Progenitor cell of endocrine pancreas (in vitro differentiated cells): ENCODE measurements at regions not wholly inside any gene's neighbourhood (a gene's known extent, or its start where the extent isn't known, plus 50 kb on each side); places are given as distances from the start of the nearest gene placed in this dataset.

Experiments
- DNase-seq: peaks from one replicate; pipeline ENCODE4 v3.0.0; 2021; ENCODE audit warnings: low spot score; ENCODE audit not compliant: unreplicated experiment
- H3K27ac Mint-ChIP-seq: 2 replicates; pipeline ENCODE4 v1.8.0; 2021; ENCODE audit warnings: mild to moderate bottlenecking, moderate library complexity, mixed read lengths
- H3K27me3 Mint-ChIP-seq: 2 replicates; pipeline ENCODE4 v1.8.0; 2021; ENCODE audit warnings: mixed read lengths
- H3K36me3 Mint-ChIP-seq: 2 replicates; pipeline ENCODE4 v1.8.0; 2022; ENCODE audit warnings: mixed read lengths; ENCODE audit not compliant: insufficient read depth
- H3K4me1 Mint-ChIP-seq: 2 replicates; pipeline ENCODE4 v1.8.0; 2021; ENCODE audit warnings: low read depth, mixed read lengths
- H3K4me3 Mint-ChIP-seq: 2 replicates; pipeline ENCODE4 v1.8.0; 2021; ENCODE audit warnings: low read depth, mild to moderate bottlenecking, moderate library complexity, mixed read lengths
- H3K9me3 Mint-ChIP-seq: 2 replicates; pipeline ENCODE4 v1.8.0; 2021; ENCODE audit warnings: low read depth, mixed read lengths
- CTCF ChIP-seq: fragments of 200-600 bp; sonication (generic); IDR thresholded peaks from one replicate; pipeline ENCODE4 v1.5.0; 2021; ENCODE audit warnings: antibody characterized with exemption, mild to moderate bottlenecking; ENCODE audit not compliant: unreplicated experiment

- Mint-ChIP-seq H3K36me3 (no peaks in the 10 kb centered on the region), H3K4me1 (peaks cover 23% of the 10 kb centered on the region), H3K27ac (no peak overlapping the region), H3K4me3 (no peak overlapping the region), H3K27me3 (no peaks in the 10 kb centered on the region), H3K9me3 (peaks cover 6% of the 10 kb centered on the region)
- no peak for DNase-seq
- no peak for TF ChIP-seq CTCF
Measured at GRCh38 chr10:36676321-36676720, 449.1 kb upstream of the ANKRD30A start.

GRCh38 chr10:36675458-36675880 is 449.9 kb upstream of the ANKRD30A start:
- no peak for DNase-seq

GRCh38 chr10:36671607-36672006 is 453.8 kb upstream of the ANKRD30A start:
- DNase-seq, result no peak
- Mint-ChIP-seq H3K9me3 (peaks cover 3% of the 10 kb centered on the region), H3K4me3 (no peak overlapping the region), H3K27ac (peak overlapping the region; percentile 42), H3K36me3 (no peaks in the 10 kb centered on the region), H3K4me1 (peaks cover 13% of the 10 kb centered on the region), H3K27me3 (no peaks in the 10 kb centered on the region)
- TF ChIP-seq CTCF, result no peak

More at GRCh38 chr10:36675458-36675880, 449.9 kb upstream of the ANKRD30A start:
- H3K27ac Mint-ChIP-seq, result no peak overlapping the region
- no peaks in the 10 kb centered on the region for H3K36me3 Mint-ChIP-seq
- H3K27me3 Mint-ChIP-seq, result no peaks in the 10 kb centered on the region
- no peak overlapping the region for H3K4me3 Mint-ChIP-seq
- H3K9me3 Mint-ChIP-seq, result peaks cover 6% of the 10 kb centered on the region
- H3K4me1 Mint-ChIP-seq, result peaks cover 18% of the 10 kb centered on the region
- TF ChIP-seq CTCF, result no peak

- H3K27me3 Mint-ChIP-seq, result no peaks in the 10 kb centered on the region
- no peak overlapping the region for H3K4me3 Mint-ChIP-seq
- H3K27ac Mint-ChIP-seq, result no peak overlapping the region
- no peak for TF ChIP-seq CTCF
- H3K9me3 Mint-ChIP-seq, result peaks cover 3% of the 10 kb centered on the region
- no peak for DNase-seq
- no peaks in the 10 kb centered on the region for H3K36me3 Mint-ChIP-seq
- peaks cover 13% of the 10 kb centered on the region for H3K4me1 Mint-ChIP-seq
Measured at GRCh38 chr10:36670621-36671402, 454.6 kb upstream of the ANKRD30A start.

- no peaks in the 10 kb centered on the region for H3K36me3 Mint-ChIP-seq
- no peak for TF ChIP-seq CTCF
- H3K27ac Mint-ChIP-seq, result no peak overlapping the region
- DNase-seq, result no peak
- peaks cover 6% of the 10 kb centered on the region for H3K4me1 Mint-ChIP-seq
- no peak overlapping the region for H3K4me3 Mint-ChIP-seq
- no peaks in the 10 kb centered on the region for H3K27me3 Mint-ChIP-seq
- no peaks in the 10 kb centered on the region for H3K9me3 Mint-ChIP-seq
Measured at GRCh38 chr10:36669615-36670352, 455.6 kb upstream of the ANKRD30A start.
